ENCODE measurements at regions not wholly inside any gene's neighbourhood (a gene's known extent, or its start where the extent isn't known, plus 50 kb on each side); places are given as distances from the start of the nearest gene placed in this dataset.
"Not testable (repeated sequence)": the region's sequence is repeated elsewhere in the genome, so short reads cannot be mapped to it uniquely, and the experiment has no call there.

- no peaks in the 10 kb centered on the region for H3K4me1 ChIP-seq (ENCODE audit: low read depth)
- TF ChIP-seq, protein P1, sequence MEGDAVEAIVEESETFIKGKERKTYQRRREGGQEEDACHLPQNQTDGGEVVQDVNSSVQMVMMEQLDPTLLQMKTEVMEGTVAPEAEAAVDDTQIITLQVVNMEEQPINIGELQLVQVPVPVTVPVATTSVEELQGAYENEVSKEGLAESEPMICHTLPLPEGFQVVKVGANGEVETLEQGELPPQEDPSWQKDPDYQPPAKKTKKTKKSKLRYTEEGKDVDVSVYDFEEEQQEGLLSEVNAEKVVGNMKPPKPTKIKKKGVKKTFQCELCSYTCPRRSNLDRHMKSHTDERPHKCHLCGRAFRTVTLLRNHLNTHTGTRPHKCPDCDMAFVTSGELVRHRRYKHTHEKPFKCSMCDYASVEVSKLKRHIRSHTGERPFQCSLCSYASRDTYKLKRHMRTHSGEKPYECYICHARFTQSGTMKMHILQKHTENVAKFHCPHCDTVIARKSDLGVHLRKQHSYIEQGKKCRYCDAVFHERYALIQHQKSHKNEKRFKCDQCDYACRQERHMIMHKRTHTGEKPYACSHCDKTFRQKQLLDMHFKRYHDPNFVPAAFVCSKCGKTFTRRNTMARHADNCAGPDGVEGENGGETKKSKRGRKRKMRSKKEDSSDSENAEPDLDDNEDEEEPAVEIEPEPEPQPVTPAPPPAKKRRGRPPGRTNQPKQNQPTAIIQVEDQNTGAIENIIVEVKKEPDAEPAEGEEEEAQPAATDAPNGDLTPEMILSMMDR (IDR thresholded peaks at IDR 0.05) = no peak
- ATAC-seq (no peak), DNase-seq (no peak)
- no peaks in the 10 kb centered on the region for H3K9me3 ChIP-seq
- H3K36me3 ChIP-seq (ENCODE audit: low read depth) = no peaks in the 10 kb centered on the region
- no peak overlapping the region for H3K4me3 ChIP-seq
- intact Hi-C loops (cut with DNase I, micrococcal nuclease) = no loop called here
Observed at GRCh38 chr11:87780068-87780413, 395.2 kb downstream of the RAB38 start.

GRCh38 chr11:87779276-87780067 is 395.8 kb downstream of the RAB38 start:
- intact Hi-C loops (cut with DNase I, micrococcal nuclease) = no loop called here
- TF ChIP-seq, protein P1 (IDR thresholded peaks at IDR 0.05) = no peak
- DNase-seq (no peak), ATAC-seq (no peak)
- Histone ChIP-seq H3K36me3 (ENCODE audit: low read depth) (no peaks in the 10 kb centered on the region), H3K4me3 (no peak overlapping the region), H3K9me3 (no peaks in the 10 kb centered on the region), H3K4me1 (ENCODE audit: low read depth) (no peaks in the 10 kb centered on the region)

- Histone ChIP-seq H3K9me3 (no peaks in the 10 kb centered on the region), H3K4me1 (ENCODE audit: low read depth) (no peaks in the 10 kb centered on the region), H3K36me3 (ENCODE audit: low read depth) (no peaks in the 10 kb centered on the region), H3K4me3 (no peak overlapping the region)
- ATAC-seq = no peak
- TF ChIP-seq, protein P1 (IDR thresholded peaks at IDR 0.05) = no peak
- intact Hi-C loops (cut with DNase I, micrococcal nuclease) = no loop called here
- DNase-seq = no peak
Observed at GRCh38 chr11:87778357-87778756, 396.9 kb downstream of the RAB38 start.

GRCh38 chr11:87775036-87775435 is 400.2 kb downstream of the RAB38 start:
- TF ChIP-seq, protein P1 (IDR thresholded peaks at IDR 0.05) = no peak
- H3K9me3 ChIP-seq = no peaks in the 10 kb centered on the region
- H3K36me3 ChIP-seq (ENCODE audit: low read depth) = no peaks in the 10 kb centered on the region
- no peaks in the 10 kb centered on the region for H3K4me1 ChIP-seq (ENCODE audit: low read depth)
- DNase-seq (no peak), ATAC-seq (no peak)
- intact Hi-C loops (cut with DNase I, micrococcal nuclease) = no loop called here
- H3K4me3 ChIP-seq = no peak overlapping the region

DNA sequence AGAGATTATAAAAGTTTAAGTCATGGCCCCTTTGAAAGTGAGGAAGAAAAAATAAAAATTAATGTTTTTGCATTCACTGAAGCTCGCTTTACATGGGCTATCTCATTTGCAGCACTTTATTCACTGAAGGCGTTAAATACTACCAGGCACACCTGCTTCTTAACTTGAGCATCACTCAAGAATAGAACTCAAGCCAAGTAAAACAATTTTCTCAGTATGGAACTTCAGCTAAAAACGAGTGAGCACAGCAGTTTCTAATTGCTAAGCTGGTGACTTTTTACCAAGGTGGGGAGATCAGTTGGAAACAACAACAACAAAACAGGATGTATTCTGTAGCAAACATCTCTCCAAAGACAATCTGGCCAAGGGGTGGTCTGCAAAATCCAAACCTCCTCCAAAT is 405.6 kb downstream of the RAB38 start:
- intact Hi-C loops (cut with DNase I, micrococcal nuclease) = no loop called here
- Histone ChIP-seq H3K9me3 (no peaks in the 10 kb centered on the region), H3K36me3 (ENCODE audit: low read depth) (no peaks in the 10 kb centered on the region), H3K4me1 (ENCODE audit: low read depth) (no peaks in the 10 kb centered on the region), H3K4me3 (no peak overlapping the region)
- ATAC-seq = no peak
- DNase-seq = no peak
- TF ChIP-seq, protein P1 (IDR thresholded peaks at IDR 0.05) = no peak

DNA sequence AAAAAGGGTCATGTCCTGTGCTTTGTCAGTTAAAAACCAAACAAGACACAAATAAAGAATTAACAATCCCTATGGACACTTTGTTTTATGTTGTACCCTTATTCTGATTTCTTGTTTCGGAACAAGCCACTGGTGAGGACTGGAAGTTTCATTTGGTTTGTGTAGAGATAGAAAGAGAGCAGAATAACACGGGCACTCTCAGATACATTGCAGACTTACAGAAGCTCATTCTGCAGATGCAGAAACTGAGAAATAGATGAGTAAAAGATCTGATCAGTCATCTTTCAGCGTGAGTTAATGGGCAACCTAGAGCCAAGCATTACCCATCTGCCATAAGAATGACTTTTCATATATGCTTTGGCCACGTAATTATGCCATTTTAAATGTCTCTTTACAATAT is 407.6 kb downstream of the RAB38 start:
- Histone ChIP-seq H3K9me3 (no peaks in the 10 kb centered on the region), H3K4me3 (no peak overlapping the region), H3K4me1 (ENCODE audit: low read depth) (no peaks in the 10 kb centered on the region), H3K36me3 (ENCODE audit: low read depth) (no peaks in the 10 kb centered on the region)
- ATAC-seq (no peak), DNase-seq (no peak)
- TF ChIP-seq, protein P1 (IDR thresholded peaks at IDR 0.05) = no peak
- intact Hi-C loops (cut with DNase I, micrococcal nuclease) = no loop called here

DNA sequence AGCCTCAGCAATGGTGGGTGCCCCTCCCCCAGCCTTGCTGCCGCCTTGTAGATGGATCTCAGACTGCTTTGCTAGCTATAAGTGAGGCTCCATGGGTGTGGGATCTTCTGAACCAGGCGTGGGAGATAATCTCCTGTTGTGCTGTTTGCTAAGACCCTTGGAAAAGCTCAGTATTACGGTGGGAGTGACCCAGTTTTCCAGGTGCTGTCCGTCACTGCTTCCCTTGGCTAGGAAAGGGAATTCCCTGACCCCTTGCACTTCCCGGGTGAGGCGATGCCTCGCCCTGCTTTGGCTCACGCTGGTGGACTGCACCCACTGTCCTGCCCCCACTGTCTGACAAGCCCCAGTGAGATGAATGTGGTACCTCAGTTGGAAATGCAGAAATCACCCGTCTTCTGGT is 411.2 kb downstream of the RAB38 start:
- DNase-seq = peak; percentile 18 to 36 (median 22)
- ATAC-seq; H3K9me3 ChIP-seq; H3K4me1 ChIP-seq (ENCODE audit: low read depth); intact Hi-C loops (cut with DNase I, micrococcal nuclease); H3K36me3 ChIP-seq (ENCODE audit: low read depth); H3K4me3 ChIP-seq: not testable (repeated sequence)
